DND-41 (cell line): ENCODE measurements at regions not wholly inside any gene's neighbourhood (a gene's known extent, or its start where the extent isn't known, plus 50 kb on each side); places are given as distances from the start of the nearest gene placed in this dataset.

Experiments used
- ATAC-seq: fragments of 200-7000 bp; cut with Tn5 transposase; 3 replicates; pipeline ENCODE4 v1.9.1; 2021; ENCODE audit warnings: low read depth; ENCODE audit not compliant: insufficient read depth
- DNase-seq: peaks from one replicate; pipeline ENCODE4 v3.0.0-alpha.2; 2020
- H2AFZ ChIP-seq: 2 replicates; pipeline ENCODE4 v1.6.0; 2012; ENCODE audit warnings: low read depth, low read length
- H3K27ac ChIP-seq: 2 replicates; pipeline ENCODE4 v1.5.1; 2012; ENCODE audit warnings: low read length, inconsistent platforms
- H3K27me3 ChIP-seq: fragments of 200-600 bp; sonication (generic); 2 replicates; pipeline ENCODE4 v1.6.0; 2012; ENCODE audit warnings: low read length, mild to moderate bottlenecking, inconsistent platforms; ENCODE audit not compliant: insufficient read depth, poor library complexity
- H3K36me3 ChIP-seq: 2 replicates; pipeline ENCODE4 v1.5.1; 2012; ENCODE audit warnings: low read length, inconsistent platforms; ENCODE audit not compliant: insufficient read depth
- H3K4me1 ChIP-seq: 2 replicates; pipeline ENCODE4 v1.5.1; 2012; ENCODE audit warnings: mild to moderate bottlenecking, low read length; ENCODE audit not compliant: insufficient read depth
- H3K4me2 ChIP-seq: 2 replicates; pipeline ENCODE4 v1.6.0; 2012; ENCODE audit warnings: mild to moderate bottlenecking, moderate library complexity, low read length, inconsistent platforms; ENCODE audit not compliant: insufficient read depth
- H3K4me3 ChIP-seq, 2 experiments: fragments of 200-600 bp in 1 of 2; shearing (Covaris generic) in 1 of 2; 2 replicates each; pipeline ENCODE4 v1.5.1; 2012 to 2016; ENCODE audit warnings: inconsistent platforms in 2 of 2, low read length in 2 of 2, mild to moderate bottlenecking in 2 of 2, low read depth in 1 of 2, moderate library complexity in 1 of 2
- H3K79me2 ChIP-seq: 2 replicates; pipeline ENCODE4 v1.6.0; 2012; ENCODE audit warnings: low read length, inconsistent platforms; ENCODE audit not compliant: insufficient read depth
- H3K9ac ChIP-seq: 2 replicates; pipeline ENCODE4 v1.6.0; 2012; ENCODE audit warnings: low read depth, mild to moderate bottlenecking, inconsistent platforms, low read length, moderate library complexity
- H3K9me3 ChIP-seq: 2 replicates; pipeline ENCODE4 v1.5.1; 2012; ENCODE audit warnings: low read length, moderate library complexity, mild to moderate bottlenecking, inconsistent platforms; ENCODE audit not compliant: insufficient read depth, severe bottlenecking
- H4K20me1 ChIP-seq: 2 replicates; pipeline ENCODE4 v1.6.0; 2012; ENCODE audit warnings: low read length; ENCODE audit not compliant: insufficient read depth
- CTCF ChIP-seq: IDR thresholded peaks from 2 replicates; pipeline ENCODE4 v1.5.1; 2012; ENCODE audit warnings: borderline replicate concordance, low read length, moderate library complexity, mild to moderate bottlenecking; ENCODE audit not compliant: poor library complexity, severe bottlenecking; ENCODE audit errors: extremely low read depth
- EZH2 ChIP-seq: IDR thresholded peaks from 3 replicates; pipeline ENCODE4 v1.6.1; 2012; ENCODE audit warnings: borderline replicate concordance, low read depth, mild to moderate bottlenecking, moderate library complexity, low read length, inconsistent platforms; ENCODE audit not compliant: severe bottlenecking

- H3K79me2 ChIP-seq: no peaks in the 10 kb centered on the region
- H3K9ac ChIP-seq: no peak overlapping the region
- H3K4me3 ChIP-seq: no peak overlapping the region
- TF ChIP-seq EZH2 (no peak), CTCF (no peak)
- no peaks in the 10 kb centered on the region for H3K4me1 ChIP-seq
- no peak for ATAC-seq
- no peak overlapping the region for H3K27ac ChIP-seq
- no peaks in the 10 kb centered on the region for H4K20me1 ChIP-seq
- no peak for DNase-seq
- no peak overlapping the region for H2AFZ ChIP-seq
- no peaks in the 10 kb centered on the region for H3K36me3 ChIP-seq
- no peak overlapping the region for H3K4me2 ChIP-seq
- peaks cover 5% of the 10 kb centered on the region for H3K27me3 ChIP-seq
- H3K9me3 ChIP-seq: no peaks in the 10 kb centered on the region
These were observed 158.2 kb upstream of the ABI3BP start for GRCh38 chr3:101151286-101151913.

GRCh38 chr3:101150504-101150903 is 157.3 kb upstream of the ABI3BP start:
- H3K36me3 ChIP-seq: no peaks in the 10 kb centered on the region
- no peaks in the 10 kb centered on the region for H3K79me2 ChIP-seq
- no peaks in the 10 kb centered on the region for H4K20me1 ChIP-seq
- no peak for DNase-seq
- H3K9ac ChIP-seq: no peak overlapping the region
- no peak overlapping the region for H3K4me3 ChIP-seq
- H3K4me1 ChIP-seq: no peaks in the 10 kb centered on the region
- TF ChIP-seq CTCF: no peak
- no peak for TF ChIP-seq EZH2
- H3K27ac ChIP-seq: no peak overlapping the region
- no peak overlapping the region for H2AFZ ChIP-seq
- no peak overlapping the region for H3K4me2 ChIP-seq
- peaks cover 5% of the 10 kb centered on the region for H3K27me3 ChIP-seq
- no peak for ATAC-seq
- no peaks in the 10 kb centered on the region for H3K9me3 ChIP-seq

- DNase-seq (no peak), ATAC-seq (no peak)
- Histone ChIP-seq H3K27ac (no peak overlapping the region), H3K27me3 (peaks cover 2% of the 10 kb centered on the region), H3K9ac (no peak overlapping the region), H3K4me2 (no peak overlapping the region), H3K79me2 (no peaks in the 10 kb centered on the region), H2AFZ (no peak overlapping the region), H3K9me3 (no peaks in the 10 kb centered on the region), H3K36me3 (no peaks in the 10 kb centered on the region), H3K4me1 (no peaks in the 10 kb centered on the region), H4K20me1 (no peaks in the 10 kb centered on the region), H3K4me3 (no peak overlapping the region)
- no peak for TF ChIP-seq CTCF
- no peak for TF ChIP-seq EZH2
These were observed 156.5 kb upstream of the ABI3BP start for GRCh38 chr3:101149707-101150106.
